SK-N-SH treated with all-trans-retinoic acid at 6 μM for 48 hours (cell line): ENCODE measurements at regions not wholly inside any gene's neighbourhood (a gene's known extent, or its start where the extent isn't known, plus 50 kb on each side); places are given as distances from the start of the nearest gene placed in this dataset.

Source experiments
- ARNTL ChIP-seq: fragments of 450-650 bp; formaldehyde crosslinking; IDR thresholded peaks from 2 replicates; pipeline ENCODE4 v1.5.0; 2020; ENCODE audit warnings: low read depth, mild to moderate bottlenecking, moderate library complexity, borderline replicate concordance
- PATZ1 ChIP-seq: fragments of 250-450 bp; sonication (Bioruptor Pico); IDR thresholded peaks from 2 replicates; pipeline ENCODE4 v1.8.0; 2020; ENCODE audit warnings: mild to moderate bottlenecking, moderate library complexity, borderline replicate concordance
- ZC3H10 ChIP-seq: fragments of 250-450 bp; sonication (Bioruptor Pico); IDR thresholded peaks from 2 replicates; pipeline ENCODE4 v1.5.1; 2021; ENCODE audit warnings: mild to moderate bottlenecking, moderate library complexity
- ZFP3 ChIP-seq: fragments of 250-450 bp; sonication (Bioruptor Pico); IDR thresholded peaks from 2 replicates; pipeline ENCODE4 v1.5.0; 2020; ENCODE audit warnings: mild to moderate bottlenecking, moderate library complexity

DNA sequence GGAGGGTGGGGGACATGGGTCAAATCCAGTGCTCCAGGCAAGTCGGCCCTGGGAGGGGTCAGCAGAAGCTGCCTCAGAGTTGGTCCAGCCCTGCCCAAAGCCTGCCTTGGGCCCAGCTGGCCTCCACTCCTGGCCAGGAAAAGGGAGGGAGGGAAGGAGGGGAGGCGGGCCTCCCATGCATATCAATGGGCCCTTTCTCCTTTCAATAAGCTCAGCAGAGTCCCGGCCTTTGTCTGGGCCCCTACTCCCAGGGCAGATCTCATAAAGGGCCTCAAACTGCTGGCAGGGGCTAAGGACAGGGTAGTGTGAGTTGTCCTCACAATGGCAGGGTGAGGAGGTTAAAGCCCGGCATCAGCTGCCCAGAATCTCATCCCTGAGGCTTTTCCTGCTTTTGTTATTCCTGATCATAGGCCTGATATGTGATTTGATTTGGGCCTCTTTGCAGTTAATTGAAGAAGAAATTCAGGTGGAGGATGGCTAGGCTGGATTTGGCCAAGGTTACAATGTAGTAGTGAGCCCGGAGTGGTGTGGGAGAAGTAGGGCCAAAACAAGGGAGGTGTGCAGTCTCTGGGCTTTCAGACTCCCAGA, 121.1 kb upstream of the ATP6AP2 start:
- TF ChIP-seq PATZ1 (no peak), ZFP3 (CRISPR knock-in tag) (no peak), ARNTL (CRISPR knock-in tag) (no peak), ZC3H10 (CRISPR knock-in tag) (no peak)
